Renal pelvis (tissue), 1 donor: ENCODE measurements at regions not wholly inside any gene's neighbourhood (a gene's known extent, or its start where the extent isn't known, plus 50 kb on each side); places are given as distances from the start of the nearest gene placed in this dataset.
"Not testable (repeated sequence)": the region's sequence is repeated elsewhere in the genome, so short reads cannot be mapped to it uniquely, and the experiment has no call there.

Source experiments
- DNase-seq: peaks from one replicate; pipeline ENCODE4 v3.0.0-alpha.2; 2013

GRCh38 chr6:6482256-6482655 is 106.3 kb upstream of the LY86 start:
- no peak for DNase-seq

- DNase-seq, result no peak
Observed at GRCh38 chr6:6483168-6483567, 105.4 kb upstream of the LY86 start.

- DNase-seq, result no peak
Observed at GRCh38 chr6:6483733-6484132, 104.8 kb upstream of the LY86 start.

- no peak for DNase-seq
Observed at GRCh38 chr6:6484681-6485080, 103.8 kb upstream of the LY86 start.

GRCh38 chr6:6486595-6486994 is 101.9 kb upstream of the LY86 start:
- DNase-seq, result peak; percentile 11

GRCh38 chr6:6491761-6492160 is 96.8 kb upstream of the LY86 start:
- DNase-seq, result no peak

- no peak for DNase-seq
Observed at GRCh38 chr6:6492675-6493074, 95.8 kb upstream of the LY86 start.

- not testable (repeated sequence) for DNase-seq
Observed at GRCh38 chr6:6494139-6494538, 94.4 kb upstream of the LY86 start.

GRCh38 chr6:6494677-6495076 is 93.8 kb upstream of the LY86 start:
- peak; percentile 26 for DNase-seq

GRCh38 chr6:6495851-6496250 is 92.7 kb upstream of the LY86 start:
- DNase-seq, result no peak

GRCh38 chr6:6497541-6497940 is 91.0 kb upstream of the LY86 start:
- no peak for DNase-seq

GRCh38 chr6:6497976-6498375 is 90.5 kb upstream of the LY86 start:
- no peak for DNase-seq

- no peak for DNase-seq
Observed at GRCh38 chr6:6503191-6503590, 85.3 kb upstream of the LY86 start.

GRCh38 chr6:6505111-6505510 is 83.4 kb upstream of the LY86 start:
- no peak for DNase-seq

- no peak for DNase-seq
Observed at GRCh38 chr6:6508643-6509042, 79.9 kb upstream of the LY86 start.

- DNase-seq, result no peak
Observed at GRCh38 chr6:6509284-6509683, 79.2 kb upstream of the LY86 start.

GRCh38 chr6:6512711-6513110 is 75.8 kb upstream of the LY86 start:
- no peak for DNase-seq

- no peak for DNase-seq
Observed at GRCh38 chr6:6515691-6516607, 72.6 kb upstream of the LY86 start.

- DNase-seq, result no peak
Observed at GRCh38 chr6:6516666-6517458, 71.7 kb upstream of the LY86 start.

GRCh38 chr6:6518631-6519427 is 69.7 kb upstream of the LY86 start:
- no peak for DNase-seq

- no peak for DNase-seq
Observed at GRCh38 chr6:6521961-6522482, 66.5 kb upstream of the LY86 start.

- DNase-seq, result no peak
Observed at GRCh38 chr6:6522709-6523108, 65.8 kb upstream of the LY86 start.
